ENCODE measurements at regions not wholly inside any gene's neighbourhood (a gene's known extent, or its start where the extent isn't known, plus 50 kb on each side); places are given as distances from the start of the nearest gene placed in this dataset.

- DNase-seq, result no peak
These were observed 525.9 kb upstream of the TMPO start for GRCh38 chr12:97989366-97989940.

GRCh38 chr12:97994746-97995484 is 520.5 kb upstream of the TMPO start:
- no peak for DNase-seq

- DNase-seq, result no peak
These were observed 519.8 kb upstream of the TMPO start for GRCh38 chr12:97995559-97995958.

GRCh38 chr12:98001430-98001829 is 514.0 kb upstream of the TMPO start:
- no peak for DNase-seq

GRCh38 chr12:98002887-98003493 is 512.4 kb upstream of the TMPO start:
- peak; percentile 60 for DNase-seq

- no peak for DNase-seq
These were observed 507.4 kb upstream of the TMPO start for GRCh38 chr12:98007963-98008362.

- no peak for DNase-seq
These were observed 501.8 kb upstream of the TMPO start for GRCh38 chr12:98013560-98013959.

- DNase-seq, result no peak
These were observed 496.6 kb upstream of the TMPO start for GRCh38 chr12:98018836-98019235.

- DNase-seq, result no peak
These were observed 495.0 kb upstream of the TMPO start for GRCh38 chr12:98020376-98020775.

GRCh38 chr12:98022961-98023360 is 492.4 kb upstream of the TMPO start:
- no peak for DNase-seq

- DNase-seq, result no peak
These were observed 477.8 kb upstream of the TMPO start for GRCh38 chr12:98037401-98038140.

- DNase-seq, result no peak
These were observed 472.7 kb upstream of the TMPO start for GRCh38 chr12:98042668-98043067.

- DNase-seq, result no peak
These were observed 470.0 kb upstream of the TMPO start for GRCh38 chr12:98045395-98045794.

GRCh38 chr12:98048326-98048725 is 467.1 kb upstream of the TMPO start:
- DNase-seq, result no peak

GRCh38 chr12:98053202-98053601 is 462.2 kb upstream of the TMPO start:
- no peak for DNase-seq

GRCh38 chr12:98057701-98058100 is 457.7 kb upstream of the TMPO start:
- no peak for DNase-seq

GRCh38 chr12:98058213-98058612 is 457.2 kb upstream of the TMPO start:
- DNase-seq, result no peak

GRCh38 chr12:98058838-98059237 is 456.6 kb upstream of the TMPO start:
- no peak for DNase-seq

- DNase-seq, result no peak
These were observed 455.6 kb upstream of the TMPO start for GRCh38 chr12:98059659-98060343.

GRCh38 chr12:98060411-98060810 is 455.0 kb upstream of the TMPO start:
- DNase-seq, result no peak

- no peak for DNase-seq
These were observed 452.7 kb upstream of the TMPO start for GRCh38 chr12:98062464-98063245.

- DNase-seq, result no peak
These were observed 450.9 kb upstream of the TMPO start for GRCh38 chr12:98064501-98064900.
